ENCODE measurements at regions not wholly inside any gene's neighbourhood (a gene's known extent, or its start where the extent isn't known, plus 50 kb on each side); places are given as distances from the start of the nearest gene placed in this dataset.

DNA sequence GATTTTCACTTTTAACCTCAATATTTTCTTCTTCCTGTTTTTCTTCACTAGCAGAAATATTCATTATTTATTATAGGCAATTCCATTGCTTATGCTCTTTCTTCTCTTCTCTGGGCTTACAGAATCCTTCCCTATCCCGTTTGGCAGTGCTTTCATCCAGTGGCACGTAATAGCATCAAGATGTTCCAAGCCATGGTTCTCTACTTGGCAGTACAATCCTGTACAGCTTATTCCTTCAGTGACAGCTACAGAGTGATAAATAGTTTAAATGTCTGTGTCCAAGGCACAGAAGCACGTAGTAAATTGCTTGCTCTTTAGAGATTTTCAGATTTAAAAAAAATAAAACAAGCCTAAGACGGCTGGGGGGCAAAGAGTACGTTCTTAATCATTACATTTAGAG is 1964.3 kb downstream of the SUCLG1 start:
- Histone ChIP-seq H3K27ac (ENCODE audit: low read length) (no peak overlapping the region), H3K4me3 (ENCODE audit: low read depth in 1 of 2, low read length in 2 of 2) (no peak overlapping the region), H3K9me3 (ENCODE audit: insufficient read depth, low read length, severe bottlenecking) (no peaks in the 10 kb centered on the region), H3K4me1 (ENCODE audit: insufficient read depth, low read length) (no peaks in the 10 kb centered on the region), H3K4me2 (ENCODE audit: insufficient read depth, low read length) (no peak overlapping the region), H3K79me2 (ENCODE audit: insufficient read depth, low read length) (no peaks in the 10 kb centered on the region), H2AFZ (ENCODE audit: low read depth, low read length) (no peak overlapping the region), H3K36me3 (ENCODE audit: insufficient read depth, low read length) (no peaks in the 10 kb centered on the region), H3K27me3 (ENCODE audit: insufficient read depth, low read length, poor library complexity) (no peaks in the 10 kb centered on the region), H3K9ac (ENCODE audit: low read depth, low read length) (no peak overlapping the region), H4K20me1 (ENCODE audit: insufficient read depth, low read length) (no peaks in the 10 kb centered on the region)
- ATAC-seq (ENCODE audit: insufficient read depth, low read depth): no peak
- DNase-seq: no peak
- TF ChIP-seq EZH2 (IDR thresholded peaks at IDR 0.05; ENCODE audit: borderline replicate concordance, low read depth, low read length, severe bottlenecking) (no peak), CTCF (IDR thresholded peaks at IDR 0.05; ENCODE audit: borderline replicate concordance, extremely low read depth, low read length, poor library complexity, severe bottlenecking) (no peak)

- Histone ChIP-seq H3K9ac (ENCODE audit: low read depth, low read length) (no peak overlapping the region), H3K4me1 (ENCODE audit: insufficient read depth, low read length) (no peaks in the 10 kb centered on the region), H4K20me1 (ENCODE audit: insufficient read depth, low read length) (no peaks in the 10 kb centered on the region), H3K27me3 (ENCODE audit: insufficient read depth, low read length, poor library complexity) (no peaks in the 10 kb centered on the region), H3K79me2 (ENCODE audit: insufficient read depth, low read length) (no peaks in the 10 kb centered on the region), H2AFZ (ENCODE audit: low read depth, low read length) (no peak overlapping the region), H3K4me2 (ENCODE audit: insufficient read depth, low read length) (no peak overlapping the region), H3K4me3 (ENCODE audit: low read depth in 1 of 2, low read length in 2 of 2) (no peak overlapping the region), H3K36me3 (ENCODE audit: insufficient read depth, low read length) (no peaks in the 10 kb centered on the region), H3K27ac (ENCODE audit: low read length) (no peak overlapping the region), H3K9me3 (ENCODE audit: insufficient read depth, low read length, severe bottlenecking) (no peaks in the 10 kb centered on the region)
- ATAC-seq (ENCODE audit: insufficient read depth, low read depth): no peak
- DNase-seq: no peak
- TF ChIP-seq CTCF (IDR thresholded peaks at IDR 0.05; ENCODE audit: borderline replicate concordance, extremely low read depth, low read length, poor library complexity, severe bottlenecking) (no peak), EZH2 (IDR thresholded peaks at IDR 0.05; ENCODE audit: borderline replicate concordance, low read depth, low read length, severe bottlenecking) (no peak)
Observed at GRCh38 chr2:82491591-82491990, 1967.5 kb downstream of the SUCLG1 start.

GRCh38 chr2:82487354-82487753 is 1971.7 kb downstream of the SUCLG1 start:
- no peaks in the 10 kb centered on the region for H4K20me1 ChIP-seq (ENCODE audit: insufficient read depth, low read length)
- ATAC-seq (ENCODE audit: insufficient read depth, low read depth): no peak
- DNase-seq: no peak
- no peak overlapping the region for H2AFZ ChIP-seq (ENCODE audit: low read depth, low read length)
- TF ChIP-seq CTCF (IDR thresholded peaks at IDR 0.05; ENCODE audit: borderline replicate concordance, extremely low read depth, low read length, poor library complexity, severe bottlenecking): no peak
- TF ChIP-seq EZH2 (IDR thresholded peaks at IDR 0.05; ENCODE audit: borderline replicate concordance, low read depth, low read length, severe bottlenecking): no peak
- H3K4me1 ChIP-seq (ENCODE audit: insufficient read depth, low read length): no peaks in the 10 kb centered on the region
- H3K4me2 ChIP-seq (ENCODE audit: insufficient read depth, low read length): no peak overlapping the region
- H3K79me2 ChIP-seq (ENCODE audit: insufficient read depth, low read length): no peaks in the 10 kb centered on the region
- H3K9me3 ChIP-seq (ENCODE audit: insufficient read depth, low read length, severe bottlenecking): no peaks in the 10 kb centered on the region
- H3K4me3 ChIP-seq (ENCODE audit: low read depth in 1 of 2, low read length in 2 of 2): no peak overlapping the region
- no peaks in the 10 kb centered on the region for H3K36me3 ChIP-seq (ENCODE audit: insufficient read depth, low read length)
- H3K9ac ChIP-seq (ENCODE audit: low read depth, low read length): no peak overlapping the region
- no peaks in the 10 kb centered on the region for H3K27me3 ChIP-seq (ENCODE audit: insufficient read depth, low read length, poor library complexity)
- no peak overlapping the region for H3K27ac ChIP-seq (ENCODE audit: low read length)

- no peaks in the 10 kb centered on the region for H4K20me1 ChIP-seq (ENCODE audit: insufficient read depth, low read length)
- H2AFZ ChIP-seq (ENCODE audit: low read depth, low read length): no peak overlapping the region
- no peak overlapping the region for H3K4me3 ChIP-seq (ENCODE audit: low read depth in 1 of 2, low read length in 2 of 2)
- DNase-seq (no peak), ATAC-seq (ENCODE audit: insufficient read depth, low read depth) (no peak)
- H3K9ac ChIP-seq (ENCODE audit: low read depth, low read length): no peak overlapping the region
- H3K27me3 ChIP-seq (ENCODE audit: insufficient read depth, low read length, poor library complexity): no peaks in the 10 kb centered on the region
- H3K79me2 ChIP-seq (ENCODE audit: insufficient read depth, low read length): no peaks in the 10 kb centered on the region
- H3K27ac ChIP-seq (ENCODE audit: low read length): no peak overlapping the region
- no peaks in the 10 kb centered on the region for H3K36me3 ChIP-seq (ENCODE audit: insufficient read depth, low read length)
- TF ChIP-seq CTCF (IDR thresholded peaks at IDR 0.05; ENCODE audit: borderline replicate concordance, extremely low read depth, low read length, poor library complexity, severe bottlenecking) (no peak), EZH2 (IDR thresholded peaks at IDR 0.05; ENCODE audit: borderline replicate concordance, low read depth, low read length, severe bottlenecking) (no peak)
- H3K4me1 ChIP-seq (ENCODE audit: insufficient read depth, low read length): no peaks in the 10 kb centered on the region
- H3K9me3 ChIP-seq (ENCODE audit: insufficient read depth, low read length, severe bottlenecking): no peaks in the 10 kb centered on the region
- H3K4me2 ChIP-seq (ENCODE audit: insufficient read depth, low read length): no peak overlapping the region
Observed at GRCh38 chr2:82485701-82486100, 1973.4 kb downstream of the SUCLG1 start.
